Thoracic aorta (tissue), 2 donors: ENCODE measurements at regions not wholly inside any gene's neighbourhood (a gene's known extent, or its start where the extent isn't known, plus 50 kb on each side); places are given as distances from the start of the nearest gene placed in this dataset.

Experiments used
- ATAC-seq: fragments of 150-250 bp; one replicate; pipeline ENCODE4 v1.8.0; 2017; ENCODE audit warnings: low read depth; ENCODE audit not compliant: insufficient number of reproducible peaks, low FRiP score
- DNase-seq: peaks from one replicate; pipeline ENCODE4 v3.0.0-alpha.2; 2020; ENCODE audit warnings: low spot score
- H3K27ac ChIP-seq, 2 donors: fragments of 200-600 bp; sonication (generic); 1 replicate in 1 of 2; 2 replicates in 1 of 2; pipeline ENCODE4 v1.5.1; 2016; ENCODE audit warnings: mild to moderate bottlenecking in 2 of 2, moderate library complexity in 2 of 2
- H3K27me3 ChIP-seq: fragments of 200-600 bp; sonication (generic); replicated peaks from 2 replicates; pipeline ENCODE4 v1.6.0; 2016; ENCODE audit warnings: mild to moderate bottlenecking; ENCODE audit not compliant: insufficient read depth
- H3K36me3 ChIP-seq: fragments of 200-600 bp; sonication (generic); one replicate; pipeline ENCODE4 v1.5.1; 2016
- H3K4me1 ChIP-seq, 2 donors: fragments of 200-600 bp; sonication (generic); 1 replicate in 1 of 2; 2 replicates in 1 of 2; pipeline versions ENCODE4 v1.5.1 to v1.6.0; 2016; ENCODE audit warnings: low read depth in 2 of 2, mild to moderate bottlenecking in 1 of 2; ENCODE audit not compliant: control insufficient read depth in 1 of 2
- H3K4me3 ChIP-seq: fragments of 200-600 bp; sonication (generic); 2 replicates; pipeline ENCODE4 v1.5.1; 2016; ENCODE audit warnings: mild to moderate bottlenecking
- H3K9me3 ChIP-seq: fragments of 200-600 bp; sonication (generic); 2 replicates; pipeline ENCODE4 v1.5.1; 2016
- CTCF ChIP-seq: fragments of 200-600 bp; sonication (generic); IDR thresholded peaks from one replicate; pipeline ENCODE4 v1.5.1; 2019; ENCODE audit warnings: antibody characterized with exemption

DNA sequence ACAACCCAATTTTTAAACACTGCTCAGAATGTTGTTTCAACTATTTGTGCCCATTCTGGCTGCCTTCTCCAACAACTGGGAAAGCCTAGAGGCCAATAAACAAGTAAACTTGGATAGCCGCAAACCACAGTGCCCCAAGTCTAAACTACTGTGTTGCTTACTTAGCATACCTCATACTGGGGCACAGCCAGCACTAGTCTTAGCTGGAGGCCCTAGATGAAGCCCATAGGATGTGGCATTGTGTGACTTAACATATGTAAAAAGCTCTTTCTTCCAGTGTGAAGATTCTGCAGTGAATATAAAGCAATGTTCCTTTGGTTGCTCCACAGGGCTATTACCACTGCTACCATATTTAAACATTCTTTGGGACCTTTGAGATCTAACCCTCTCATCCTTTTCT is 564.3 kb upstream of the NRSN1 start:
- DNase-seq, result no peak
- no peak for ATAC-seq
- no peaks in the 10 kb centered on the region for H3K27me3 ChIP-seq
- H3K36me3 ChIP-seq, result no peaks in the 10 kb centered on the region
- no peak for TF ChIP-seq CTCF
- H3K4me3 ChIP-seq, result no peak overlapping the region
- H3K27ac ChIP-seq, result no peak overlapping the region
- H3K9me3 ChIP-seq, result no peaks in the 10 kb centered on the region
- no peaks in the 10 kb centered on the region for H3K4me1 ChIP-seq

DNA sequence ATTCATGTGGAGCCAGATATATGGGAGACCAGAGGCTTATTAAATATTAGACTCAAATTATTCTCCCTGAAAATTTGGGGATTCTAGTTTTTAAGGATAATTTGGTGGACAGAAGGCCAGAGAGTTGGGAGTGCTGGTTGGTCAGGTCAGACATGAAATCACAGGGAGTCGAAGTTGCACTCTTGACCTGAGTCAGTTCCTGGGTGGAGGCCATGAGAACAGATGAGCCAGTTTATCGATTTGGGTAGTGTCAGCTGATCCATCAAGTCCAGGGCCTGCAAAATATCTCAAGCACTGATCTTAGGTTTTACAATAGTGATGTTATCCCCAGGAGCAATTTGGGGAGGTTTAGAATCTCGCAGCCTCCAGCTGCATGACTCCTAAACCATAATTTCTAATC is 563.5 kb upstream of the NRSN1 start:
- H3K4me3 ChIP-seq, result no peak overlapping the region
- DNase-seq (no peak), ATAC-seq (no peak)
- TF ChIP-seq CTCF, result no peak
- H3K4me1 ChIP-seq, result no peaks in the 10 kb centered on the region
- no peaks in the 10 kb centered on the region for H3K27me3 ChIP-seq
- H3K9me3 ChIP-seq, result no peaks in the 10 kb centered on the region
- no peak overlapping the region for H3K27ac ChIP-seq
- H3K36me3 ChIP-seq, result no peaks in the 10 kb centered on the region

GRCh38 chr6:23563323-23563722 is 562.7 kb upstream of the NRSN1 start:
- DNase-seq (no peak), ATAC-seq (no peak)
- no peaks in the 10 kb centered on the region for H3K36me3 ChIP-seq
- no peaks in the 10 kb centered on the region for H3K9me3 ChIP-seq
- no peak overlapping the region for H3K4me3 ChIP-seq
- no peak for TF ChIP-seq CTCF
- H3K27me3 ChIP-seq, result no peaks in the 10 kb centered on the region
- H3K4me1 ChIP-seq, result no peaks in the 10 kb centered on the region
- no peak overlapping the region for H3K27ac ChIP-seq

DNA sequence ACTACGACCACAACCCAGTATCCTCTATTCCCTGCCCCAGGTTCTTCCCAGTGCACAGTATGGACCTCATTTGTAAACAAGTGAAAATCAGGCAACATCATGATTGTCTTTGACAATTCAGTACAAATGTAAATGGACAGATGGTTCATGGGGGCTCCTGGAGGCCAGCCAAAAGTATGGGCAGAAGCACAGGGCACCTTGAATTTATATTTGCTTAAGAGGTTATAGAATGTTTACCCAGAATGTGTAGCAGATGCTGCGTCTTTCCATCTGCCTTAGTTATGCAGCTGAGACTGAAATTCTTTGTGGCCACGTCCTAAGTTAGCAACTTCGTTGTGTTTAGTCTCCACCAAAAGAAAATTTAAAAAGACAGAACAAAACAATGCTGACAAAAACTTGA is 559.6 kb upstream of the NRSN1 start:
- H3K36me3 ChIP-seq, result no peaks in the 10 kb centered on the region
- no peak for TF ChIP-seq CTCF
- DNase-seq, result no peak

DNA sequence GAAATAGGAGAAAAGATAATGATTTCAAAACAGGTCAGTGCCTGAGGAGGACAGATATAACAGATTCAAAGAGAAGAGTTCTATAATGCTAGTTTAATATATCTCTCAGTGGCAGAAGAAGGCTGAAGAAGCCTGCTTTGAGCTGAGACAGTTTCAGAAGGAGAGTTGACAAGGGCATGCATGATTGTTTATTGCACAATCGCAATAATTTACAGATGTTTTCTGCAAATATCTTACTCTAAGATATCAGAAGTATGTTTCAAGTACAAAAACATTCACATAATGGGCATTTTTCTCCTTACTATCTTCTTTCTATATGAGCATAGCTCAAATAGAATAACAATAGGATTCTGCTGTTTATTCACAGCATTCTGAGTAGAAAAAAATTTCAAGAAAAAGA is 557.7 kb upstream of the NRSN1 start:
- no peak overlapping the region for H3K27ac ChIP-seq
- ATAC-seq (no peak), DNase-seq (no peak)
- no peaks in the 10 kb centered on the region for H3K36me3 ChIP-seq
- no peak overlapping the region for H3K4me3 ChIP-seq
- no peaks in the 10 kb centered on the region for H3K27me3 ChIP-seq
- H3K9me3 ChIP-seq, result no peaks in the 10 kb centered on the region
- H3K4me1 ChIP-seq, result no peaks in the 10 kb centered on the region
- no peak for TF ChIP-seq CTCF

More for the DNA sequence above, 559.6 kb upstream of the NRSN1 start:
- Histone ChIP-seq H3K27me3 (no peaks in the 10 kb centered on the region), H3K9me3 (no peaks in the 10 kb centered on the region), H3K4me3 (no peak overlapping the region), H3K27ac (no peak overlapping the region), H3K4me1 (no peaks in the 10 kb centered on the region)
- no peak for ATAC-seq
